H1 (cell line): ENCODE measurements at regions not wholly inside any gene's neighbourhood (a gene's known extent, or its start where the extent isn't known, plus 50 kb on each side); places are given as distances from the start of the nearest gene placed in this dataset.

Source experiments
- CTCF ChIA-PET: fragments of 300-600 bp; sonication (Branson Sonifier 250); formaldehyde crosslinking; loops from one replicate; lab custom pipeline; 2021; ENCODE audit not compliant: partially characterized antibody; lab: Charles Lee
- POLR2A ChIA-PET: fragments of 300-600 bp; sonication (Branson Sonifier 250); formaldehyde crosslinking; loops from one replicate; lab custom pipeline; 2021; ENCODE audit warnings: inconsistent platforms; ENCODE audit not compliant: partially characterized antibody; lab: Charles Lee
- DNase-seq, 2 experiments: peaks; one replicate each; pipeline versions ENCODE4 v3.0.0 to v3.0.0-alpha.2; 2010 to 2022; ENCODE audit warnings: low spot score in 2 of 2, low read depth in 1 of 2, mixed read lengths in 1 of 2
- FAIRE-seq: peaks from 2 replicates; lab custom pipeline; 2011; peaks lifted over from hg19 to GRCh38; lab: Jason Lieb, UNC
- H2AFZ ChIP-seq: 2 replicates; pipeline ENCODE4 v1.8.1; 2012; ENCODE audit warnings: low read length, inconsistent platforms
- H2AK5ac ChIP-seq: 2 replicates; pipeline ENCODE4 v1.6.1; 2013; ENCODE audit warnings: low read depth, low read length
- H2BK120ac ChIP-seq: replicated peaks from 2 replicates; pipeline ENCODE3; 2013; ENCODE audit warnings: low read depth, low read length, inconsistent platforms
- H2BK12ac ChIP-seq: 2 replicates; pipeline ENCODE4 v1.6.1; 2013; ENCODE audit warnings: low read depth, low read length
- H2BK15ac ChIP-seq: 2 replicates; pipeline ENCODE4 v1.6.1; 2013; ENCODE audit warnings: low read length
- H2BK20ac ChIP-seq: 2 replicates; pipeline ENCODE4 v1.6.1; 2013; ENCODE audit warnings: low read length
- H2BK5ac ChIP-seq: 2 replicates; pipeline ENCODE4 v1.6.1; 2013; ENCODE audit warnings: low read depth, low read length
- H3K14ac ChIP-seq: 2 replicates; pipeline ENCODE4 v1.6.1; 2013; ENCODE audit warnings: inconsistent platforms; ENCODE audit not compliant: insufficient read length
- H3K18ac ChIP-seq: 2 replicates; pipeline ENCODE4 v1.6.1; 2013; ENCODE audit warnings: low read length; ENCODE audit errors: extremely low read depth
- H3K23ac ChIP-seq: 2 replicates; pipeline ENCODE4 v1.6.1; 2013; ENCODE audit warnings: inconsistent platforms; ENCODE audit not compliant: insufficient read length
- H3K23me2 ChIP-seq: 2 replicates; pipeline ENCODE4 v1.6.1; 2013; ENCODE audit warnings: low read depth, low read length
- H3K27ac ChIP-seq: 2 replicates; pipeline ENCODE4 v1.6.1; 2011; ENCODE audit warnings: low read depth, low read length, inconsistent platforms
- H3K27me3 ChIP-seq, 4 experiments: replicated peaks in 1 of 4; 1 replicate in 1 of 4; 2 replicates in 3 of 4; pipeline versions ENCODE4 v1.6.1 to v1.8.1; 2011 to 2013; ENCODE audit warnings: low read length in 3 of 4, mild to moderate bottlenecking in 3 of 4, inconsistent platforms in 2 of 4, mixed read lengths in 2 of 4, moderate library complexity in 1 of 4; ENCODE audit not compliant: control insufficient read depth in 3 of 4, insufficient read depth in 3 of 4; ENCODE audit errors: extremely low read depth in 1 of 4
- H3K36me3 ChIP-seq, 4 experiments: 2 replicates each; pipeline versions ENCODE4 v1.6.1 to v1.8.1; 2011 to 2013; ENCODE audit warnings: mild to moderate bottlenecking in 4 of 4, low read length in 3 of 4, moderate library complexity in 2 of 4, control low read depth in 1 of 4, inconsistent platforms in 1 of 4; ENCODE audit not compliant: insufficient read depth in 4 of 4, control insufficient read depth in 2 of 4
- H3K4ac ChIP-seq: replicated peaks from 2 replicates; pipeline ENCODE3; 2013; ENCODE audit warnings: low read length, low read depth, mixed read lengths, inconsistent platforms; ENCODE audit not compliant: insufficient read length
- H3K4me1 ChIP-seq, 4 experiments: replicated peaks in 1 of 4; 1 replicate in 1 of 4; 2 replicates in 3 of 4; pipeline versions ENCODE4 v1.6.1 to v1.8.1; 2011 to 2013; ENCODE audit warnings: low read length in 3 of 4, inconsistent platforms in 2 of 4, mixed read lengths in 1 of 4; ENCODE audit not compliant: insufficient read depth in 4 of 4, control insufficient read depth in 3 of 4
- H3K4me2 ChIP-seq, 2 experiments: 2 replicates each; pipeline versions ENCODE4 v1.6.1 to v1.8.1; 2011 to 2013; ENCODE audit warnings: low read depth in 2 of 2, low read length in 2 of 2, control low read depth in 1 of 2, inconsistent platforms in 1 of 2, mild to moderate bottlenecking in 1 of 2; ENCODE audit not compliant: insufficient read depth in 1 of 2
- H3K4me3 ChIP-seq, 4 experiments: fragments of 200-600, 300-600 bp in 1 of 4; sonication (generic), shearing (Covaris generic), sonication (Bioruptor Twin) in 1 of 4; 2 replicates each; pipeline versions ENCODE4 v1.5.1 to v1.8.1; 2011 to 2016; ENCODE audit warnings: low read length in 4 of 4, low read depth in 3 of 4, control low read depth in 2 of 4, inconsistent platforms in 2 of 4, mild to moderate bottlenecking in 2 of 4, mixed read lengths in 1 of 4, moderate library complexity in 1 of 4; ENCODE audit not compliant: insufficient read depth in 2 of 4; ENCODE audit errors: extremely low read depth in 1 of 4
- H3K56ac ChIP-seq: replicated peaks from 2 replicates; pipeline ENCODE3; 2013; ENCODE audit warnings: low read depth, mild to moderate bottlenecking, mixed read lengths, low read length, inconsistent platforms; ENCODE audit not compliant: insufficient read length
- H3K79me1 ChIP-seq: 2 replicates; pipeline ENCODE4 v1.6.1; 2013; ENCODE audit warnings: low read depth, low read length, control low read depth
- H3K79me2 ChIP-seq, 2 experiments: 2 replicates each; pipeline versions ENCODE4 v1.6.1 to v1.8.1; 2012 to 2013; ENCODE audit warnings: low read length in 2 of 2, mild to moderate bottlenecking in 2 of 2, inconsistent platforms in 1 of 2; ENCODE audit not compliant: insufficient read depth in 2 of 2, control insufficient read depth in 1 of 2
- H3K9ac ChIP-seq, 4 experiments: replicated peaks in 1 of 4; 1 replicate in 1 of 4; 2 replicates in 3 of 4; pipeline versions ENCODE4 v1.6.1 to v1.8.1; 2011 to 2013; ENCODE audit warnings: low read depth in 3 of 4, low read length in 3 of 4, control low read depth in 2 of 4, mild to moderate bottlenecking in 2 of 4, moderate library complexity in 2 of 4, inconsistent platforms in 1 of 4; ENCODE audit errors: extremely low read depth in 1 of 4
- H3K9me3 ChIP-seq, 2 experiments: 2 replicates each; pipeline versions ENCODE4 v1.6.1 to v1.8.1; 2012 to 2013; ENCODE audit warnings: mild to moderate bottlenecking in 2 of 2, moderate library complexity in 2 of 2, control low read depth in 1 of 2, inconsistent platforms in 1 of 2, low read depth in 1 of 2, low read length in 1 of 2, mixed read lengths in 1 of 2; ENCODE audit not compliant: insufficient read depth in 2 of 2
- H4K20me1 ChIP-seq, 2 experiments: replicated peaks in 1 of 2; 2 replicates each; pipeline versions ENCODE3 to v1.8.1; 2011 to 2013; ENCODE audit warnings: inconsistent platforms in 2 of 2, low read length in 2 of 2, mild to moderate bottlenecking in 1 of 2; ENCODE audit not compliant: insufficient read depth in 2 of 2, control insufficient read depth in 1 of 2
- H4K5ac ChIP-seq: 2 replicates; pipeline ENCODE4 v1.6.1; 2013; ENCODE audit warnings: low read length, low read depth, mixed read lengths, inconsistent platforms; ENCODE audit not compliant: insufficient read length
- H4K8ac ChIP-seq: 2 replicates; pipeline ENCODE4 v1.8.0; 2013; ENCODE audit warnings: mild to moderate bottlenecking, moderate library complexity, low read length, inconsistent platforms; ENCODE audit not compliant: insufficient read depth; ENCODE audit errors: extremely low read depth
- H4K91ac ChIP-seq: replicated peaks from 2 replicates; pipeline ENCODE3; 2013; ENCODE audit warnings: low read length, mixed read lengths, inconsistent platforms; ENCODE audit not compliant: insufficient read length
- BCL11A ChIP-seq, 2 experiments: IDR thresholded peaks; one replicate each; pipeline ENCODE4 v1.6.1; 2011; ENCODE audit warnings: low read depth in 2 of 2, low read length in 2 of 2, mild to moderate bottlenecking in 2 of 2
- NANOG ChIP-seq: IDR thresholded peaks from 2 replicates; pipeline ENCODE4 v1.6.1; 2011; ENCODE audit warnings: low read length, low read depth, mild to moderate bottlenecking, inconsistent platforms; ENCODE audit not compliant: insufficient read depth, poor library complexity, severe bottlenecking
- WGBS, 2 experiments: shearing (Covaris generic) in 1 of 2; methylation state at CpG; one replicate each; pipeline versions ENCODE4 v1.1.6 to v1.1.7; 2013 to 2015; ENCODE audit warnings: low lambda C conversion rate in 2 of 2, mixed read lengths in 2 of 2, inconsistent platforms in 1 of 2, low coverage in 1 of 2, missing lambda C conversion rate in 1 of 2; ENCODE audit not compliant: insufficient replicate concordance in 2 of 2, insufficient coverage in 1 of 2, insufficient read length in 1 of 2; ENCODE audit errors: extremely low coverage in 1 of 2, missing lambda C conversion rate in 1 of 2; 5-methylcytosine and 5-hydroxymethylcytosine counted together

DNA sequence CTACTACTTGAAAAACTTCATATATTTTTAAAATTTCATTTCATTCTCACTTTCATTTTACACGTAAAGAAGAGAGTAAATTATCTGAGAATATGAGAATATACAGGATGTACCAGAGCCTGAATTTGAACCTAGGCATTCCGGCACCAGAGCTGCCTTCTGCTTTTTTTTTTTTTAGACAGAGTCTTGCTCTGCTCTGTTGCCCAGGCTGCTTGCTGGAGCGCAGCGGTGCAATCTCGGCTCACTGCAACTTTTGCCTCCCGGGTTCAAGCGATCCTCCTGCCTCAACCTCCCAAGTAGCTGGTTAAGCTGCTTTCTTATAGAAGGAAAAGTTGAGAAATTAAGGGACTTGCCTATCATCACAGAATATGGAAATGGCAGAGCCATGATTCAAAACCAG, 540.1 kb downstream of the EBF1 start:
- Histone ChIP-seq H3K27ac (no peak overlapping the region), H3K4me3 (no peak overlapping the region), H4K5ac (no peak overlapping the region), H3K56ac (no peak overlapping the region), H3K9ac (no peak overlapping the region), H3K18ac (no peak overlapping the region), H2BK120ac (no peak overlapping the region), H4K91ac (no peak overlapping the region), H3K23me2 (no peaks in the 10 kb centered on the region), H3K4me1 (peaks cover 0 to 6% (median 0%) of the 10 kb centered on the region in 4 experiments; a peak in 2 of 7 replicates), H3K23ac (no peak overlapping the region), H2BK5ac (no peak overlapping the region), H3K4ac (no peak overlapping the region), H3K79me1 (no peaks in the 10 kb centered on the region), H3K79me2 (no peaks in the 10 kb centered on the region), H4K20me1 (no peaks in the 10 kb centered on the region), H3K36me3 (no peaks in the 10 kb centered on the region), H3K9me3 (no peaks in the 10 kb centered on the region), H2AK5ac (no peak overlapping the region), H4K8ac (no peak overlapping the region), H2BK15ac (no peak overlapping the region), H2BK20ac (no peak overlapping the region), H2AFZ (no peak overlapping the region), H2BK12ac (no peak overlapping the region), H3K27me3 (no peaks in the 10 kb centered on the region), H3K4me2 (no peak overlapping the region), H3K14ac (no peak overlapping the region)
- FAIRE-seq (no peak), DNase-seq (no peak)
- WGBS, 2 experiments, result 96% methylated on average over 7 of the region's 7 CpGs; no CpG with 5 or more reads in 1 of the 2 experiments
- CTCF ChIA-PET, result no interaction called here
- POLR2A ChIA-PET, result no interaction called here
- TF ChIP-seq BCL11A (IDR thresholded peaks at IDR 0.05; ENCODE audit: low read depth in 2 of 2, low read length in 2 of 2), result no peak
- TF ChIP-seq NANOG, result no peak
